GM21515 (cell line): ENCODE measurements at regions not wholly inside any gene's neighbourhood (a gene's known extent, or its start where the extent isn't known, plus 50 kb on each side); places are given as distances from the start of the nearest gene placed in this dataset.

Experiments used
- ATAC-seq: cut with Tn5 transposase; IDR thresholded peaks from one replicate; pipeline ENCODE4 v1.9.1; 2021; ENCODE audit not compliant: unreplicated experiment

DNA sequence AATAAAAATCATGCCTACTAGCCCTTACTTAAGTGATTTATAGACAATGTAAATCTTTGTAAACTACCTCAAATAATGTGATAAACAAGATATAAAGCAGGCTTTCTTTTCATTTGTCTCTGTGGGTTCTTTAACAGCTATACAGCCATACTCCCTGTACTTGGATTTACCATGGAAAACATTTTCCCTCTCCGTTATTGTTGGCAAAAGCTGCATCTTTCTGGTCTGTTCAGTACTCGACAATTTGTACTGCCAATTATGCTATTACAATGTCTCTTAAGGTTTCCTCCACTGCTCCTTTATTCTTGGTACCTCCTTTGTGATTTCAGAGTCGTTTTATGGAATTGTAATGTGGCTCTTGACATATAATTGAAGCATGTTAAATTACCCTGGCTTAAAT is 426.3 kb upstream of the PKDCC start:
- no peak for ATAC-seq

DNA sequence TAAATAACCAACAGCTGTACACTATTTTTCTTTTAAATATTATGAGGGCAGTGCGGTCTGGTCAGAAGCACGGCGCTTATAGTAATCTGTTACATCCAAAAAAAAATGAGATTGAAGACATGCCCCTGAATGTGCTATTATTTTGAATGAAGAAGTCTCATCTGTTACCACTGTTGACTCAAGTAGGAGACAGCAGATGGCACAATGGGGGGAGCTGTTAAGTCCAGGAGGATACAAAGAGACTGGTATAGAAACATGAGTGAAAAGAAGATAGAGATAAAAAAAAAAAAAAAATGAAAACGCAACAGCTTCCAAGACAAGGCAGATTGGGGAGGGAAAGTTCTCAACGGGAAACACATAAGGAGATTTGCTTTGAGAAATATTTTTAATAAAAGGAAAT is 425.5 kb upstream of the PKDCC start:
- ATAC-seq, result no peak

DNA sequence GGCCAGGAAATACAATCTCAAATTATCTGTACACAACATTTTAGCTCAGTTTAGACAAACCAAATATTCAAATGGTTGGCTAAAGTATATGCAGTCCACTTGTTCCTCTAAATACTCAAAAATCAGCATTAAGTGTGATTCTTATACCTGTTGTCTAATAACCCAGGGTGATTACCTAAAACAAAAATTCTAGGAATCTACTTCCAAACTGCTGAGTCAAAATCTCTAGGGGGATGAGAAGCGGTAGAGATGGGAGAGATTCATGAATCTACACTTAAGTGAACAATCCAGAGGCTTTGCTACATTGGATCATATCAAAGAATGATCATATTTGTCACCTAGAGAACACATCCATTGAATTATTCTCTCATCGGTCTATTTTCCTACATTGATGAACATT is 420.9 kb upstream of the PKDCC start:
- ATAC-seq, result no peak

DNA sequence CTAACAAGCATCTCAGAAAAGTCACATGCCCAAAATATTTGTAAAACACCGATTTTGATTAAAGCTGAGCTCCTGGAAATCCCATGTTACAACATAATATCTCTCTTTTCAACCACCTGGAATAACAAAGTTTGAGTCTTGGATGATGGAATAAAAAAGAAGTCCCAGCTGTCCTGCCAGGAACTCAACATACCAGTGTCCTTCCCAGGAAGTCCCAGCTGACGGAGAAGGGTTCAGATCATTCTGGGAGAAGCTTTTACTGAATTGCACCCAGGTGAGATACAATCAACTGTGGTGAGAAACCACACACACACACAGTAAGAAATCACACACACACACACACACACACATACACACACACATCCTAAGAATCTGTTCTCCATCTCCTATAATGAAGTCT is 413.1 kb upstream of the PKDCC start:
- ATAC-seq, result no peak

DNA sequence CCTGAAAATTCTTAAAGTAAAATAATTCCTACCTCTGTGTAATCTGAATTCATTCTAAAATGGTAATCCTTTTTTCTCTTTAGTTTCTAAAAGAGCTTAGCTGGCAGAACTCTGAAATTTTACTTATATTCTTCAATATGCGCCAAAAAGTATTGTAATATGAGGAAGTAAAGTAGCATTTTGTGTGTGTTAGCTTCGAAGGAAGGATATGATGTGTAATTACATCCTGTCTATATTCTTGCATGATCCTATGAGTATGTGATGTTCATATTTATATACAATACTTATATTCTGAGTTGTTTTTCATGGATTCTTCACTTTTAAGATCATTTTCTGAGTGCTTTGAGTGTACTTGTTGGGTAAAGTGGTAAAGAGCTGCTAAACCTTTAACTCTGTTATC is 402.9 kb upstream of the PKDCC start:
- no peak for ATAC-seq

DNA sequence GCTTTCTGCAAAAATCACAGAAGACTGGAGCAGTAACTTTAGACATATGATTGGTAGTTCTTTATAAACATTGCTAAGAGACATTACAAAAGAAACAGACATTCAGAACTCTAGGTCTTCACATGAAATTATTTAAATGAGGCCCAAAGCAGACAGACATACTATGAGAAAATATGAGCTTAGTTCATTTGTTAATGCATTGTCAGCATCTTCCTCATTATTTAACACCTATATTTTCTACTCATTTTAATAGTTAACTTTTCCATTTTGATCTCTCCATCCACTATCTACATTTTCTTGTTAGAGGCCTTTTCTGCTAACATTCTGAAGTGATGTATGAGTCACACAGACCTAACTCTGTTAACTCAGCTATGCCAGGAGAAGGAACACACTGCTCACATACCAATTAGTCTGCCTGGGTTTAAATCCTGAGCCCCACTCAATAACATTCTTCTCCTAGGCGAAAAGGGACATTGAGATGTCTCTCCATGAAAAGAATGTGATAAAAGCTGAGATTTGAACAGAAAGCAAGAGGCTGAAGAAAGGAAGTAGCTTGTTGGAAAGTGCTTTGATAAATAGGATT is 400.3 kb upstream of the PKDCC start:
- no peak for ATAC-seq

DNA sequence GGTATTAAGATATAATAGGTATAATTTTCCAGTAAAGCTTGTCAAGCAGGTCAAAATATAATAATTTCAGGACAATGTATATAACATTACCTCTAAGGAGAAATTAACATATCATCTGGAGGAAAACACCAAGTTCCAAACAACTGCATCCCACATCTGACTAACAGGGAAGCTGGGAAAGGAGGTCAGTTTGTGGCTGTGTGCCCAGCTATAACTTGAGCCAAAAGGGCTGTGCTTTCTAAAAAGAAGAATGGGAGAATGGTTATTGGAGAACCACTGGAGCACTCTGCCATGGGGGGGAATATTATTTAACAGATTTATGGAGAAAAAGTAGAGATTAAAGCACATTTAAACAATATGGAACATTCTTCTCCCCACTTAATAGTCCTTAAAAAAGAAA is 390.6 kb upstream of the PKDCC start:
- no peak for ATAC-seq

DNA sequence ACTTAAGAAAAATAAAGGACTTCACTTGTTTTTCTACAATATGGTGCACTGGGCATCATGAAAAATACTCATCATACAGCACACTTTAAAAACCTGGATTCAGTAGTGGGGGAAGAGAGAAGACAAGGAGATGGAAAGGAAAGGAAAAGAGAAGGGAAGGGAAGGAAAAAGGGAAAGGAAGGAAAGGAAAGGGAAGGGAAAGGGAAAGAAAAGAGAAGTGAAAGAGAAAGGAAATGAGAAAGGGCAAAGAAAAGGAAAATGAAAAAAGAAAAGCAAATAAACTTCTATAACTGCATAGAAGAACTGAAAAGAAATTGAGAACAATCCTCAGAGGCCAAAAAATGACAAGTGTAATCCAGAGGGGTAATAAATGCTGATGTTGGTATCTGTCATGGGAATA is 388.1 kb upstream of the PKDCC start:
- no peak for ATAC-seq

DNA sequence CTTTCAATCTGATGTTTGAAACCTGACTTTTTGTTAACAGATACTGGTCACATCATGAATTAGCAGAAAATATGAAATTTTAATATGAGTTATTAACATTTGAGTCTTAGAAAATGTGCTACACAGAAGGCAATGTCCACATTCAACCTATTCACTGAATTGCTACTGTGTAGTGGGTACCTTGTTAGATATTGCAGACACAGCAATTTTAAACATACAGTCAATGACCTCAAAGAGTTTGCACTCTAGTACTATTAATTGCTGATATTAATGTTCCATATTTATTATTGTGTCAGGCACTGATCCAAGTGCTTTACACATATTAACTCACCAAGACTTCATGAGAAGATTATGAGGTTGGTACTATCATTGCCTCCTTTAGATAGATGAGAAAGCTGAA is 385.4 kb upstream of the PKDCC start:
- ATAC-seq, result no peak

DNA sequence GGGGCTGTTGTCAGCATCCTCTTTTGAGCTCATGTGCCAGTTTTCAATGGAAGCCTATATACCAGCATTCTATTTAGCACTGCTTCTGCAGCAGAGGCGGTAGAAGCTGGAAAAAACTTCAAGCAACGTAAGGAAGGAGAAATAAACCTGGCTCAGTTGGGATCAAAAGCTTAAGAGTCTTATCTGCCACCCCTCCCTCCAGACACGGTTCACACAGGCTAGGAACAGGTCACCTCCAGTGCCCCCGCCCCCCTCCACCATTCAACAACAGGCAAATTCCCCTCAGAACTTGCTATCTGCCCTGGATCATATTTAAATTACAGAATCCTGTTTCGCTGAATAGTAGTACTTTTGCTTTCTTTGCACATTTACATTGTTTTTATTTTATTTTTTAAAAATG is 384.8 kb upstream of the PKDCC start:
- no peak for ATAC-seq

DNA sequence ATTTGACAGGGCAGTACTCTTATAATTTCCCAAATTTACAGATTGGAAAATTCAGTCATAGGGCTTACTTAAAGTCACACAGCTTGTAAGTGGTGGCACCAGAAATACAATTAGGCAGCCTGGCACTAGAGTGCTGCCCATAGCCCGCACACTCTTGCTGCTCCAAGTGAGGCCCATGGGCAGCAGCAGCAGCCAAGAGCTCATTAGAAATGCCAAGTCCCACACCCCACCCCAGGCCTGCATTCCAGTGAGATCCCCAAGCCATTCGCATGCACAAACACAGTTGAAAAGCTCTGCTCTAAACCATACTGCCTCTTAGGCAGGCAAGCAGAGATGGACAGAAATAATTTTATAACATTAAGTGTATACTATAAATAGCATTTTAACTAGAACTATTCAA is 379.3 kb upstream of the PKDCC start:
- ATAC-seq, result no peak

DNA sequence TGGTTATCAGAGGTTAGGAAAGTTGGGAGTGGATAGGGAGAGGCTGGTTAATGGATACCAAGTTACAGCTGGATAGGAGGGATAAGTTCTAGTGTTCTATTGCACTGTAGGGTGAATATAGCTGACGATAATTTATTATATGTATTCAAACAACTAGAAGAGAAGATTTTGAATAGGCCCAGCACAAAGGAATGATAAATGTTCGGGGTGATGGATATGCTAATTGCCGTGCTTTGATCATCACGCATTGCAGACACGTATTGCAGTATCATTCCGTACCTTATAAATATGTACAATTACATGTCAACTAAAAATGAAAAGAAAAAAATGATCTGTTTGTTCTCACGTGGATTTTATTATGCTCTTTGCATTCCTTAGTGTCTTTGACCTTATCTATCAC is 369.2 kb upstream of the PKDCC start:
- no peak for ATAC-seq

DNA sequence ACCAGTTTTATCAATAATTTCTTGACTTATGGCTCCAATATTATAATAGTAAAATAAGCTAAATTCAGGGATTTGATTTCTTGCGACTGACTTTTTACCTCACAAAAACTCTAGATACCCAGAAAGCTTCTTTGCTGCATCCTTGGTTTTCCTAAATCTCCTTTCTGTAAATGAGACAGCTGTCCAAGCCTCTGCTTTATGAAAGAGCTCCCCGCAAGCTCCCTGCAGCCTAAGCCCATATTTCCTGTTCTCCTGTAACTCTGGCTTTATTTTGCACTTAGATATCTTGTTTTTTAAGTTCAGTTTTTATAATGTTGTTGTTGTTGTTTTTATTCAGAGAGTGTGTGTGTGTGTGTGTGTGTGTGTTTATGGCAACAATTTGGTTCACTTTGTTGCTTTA is 361.7 kb upstream of the PKDCC start:
- ATAC-seq, result no peak

DNA sequence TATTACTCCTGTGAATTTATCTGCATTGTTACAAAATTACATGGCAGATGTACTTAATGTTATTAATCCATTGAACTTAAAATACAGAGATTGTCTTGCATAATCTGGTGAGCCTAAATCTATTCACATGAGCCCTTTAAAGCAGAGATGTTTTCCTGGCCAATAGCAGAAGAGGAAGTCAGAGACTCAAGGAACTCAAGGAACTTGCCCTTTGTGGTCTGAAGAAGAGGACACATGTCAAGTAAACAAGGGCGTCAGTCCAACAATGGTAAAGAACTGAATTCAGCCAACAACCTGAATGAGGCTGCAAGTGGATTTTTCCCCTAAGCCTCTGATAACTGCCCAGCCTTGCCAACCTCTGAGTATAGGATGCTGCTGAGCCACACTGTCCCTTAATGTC is 356.3 kb upstream of the PKDCC start:
- no peak for ATAC-seq

DNA sequence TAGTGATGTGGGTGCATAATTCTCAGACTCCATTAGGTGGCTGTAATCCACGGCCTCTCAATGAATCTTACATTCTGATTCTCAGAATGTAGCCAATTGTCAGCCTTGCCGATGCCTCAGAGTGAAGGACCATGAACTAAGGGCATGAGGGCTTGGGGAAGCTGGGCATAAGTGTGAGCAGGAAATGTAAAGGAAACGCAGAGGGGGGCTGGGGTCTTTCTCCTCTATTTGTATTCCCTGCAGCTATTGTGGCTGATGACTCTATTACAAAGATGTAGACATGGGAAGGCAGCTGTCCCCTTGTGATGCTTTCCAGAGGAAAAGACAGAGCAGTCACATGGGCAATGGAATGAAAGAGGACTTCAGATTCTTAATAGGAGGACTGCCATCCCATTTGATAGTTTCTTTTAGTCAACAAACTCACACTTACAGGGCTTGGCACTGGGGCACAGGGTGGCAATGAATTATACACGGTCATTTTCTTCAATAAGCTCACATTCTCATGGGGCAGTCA is 353.2 kb upstream of the PKDCC start:
- no peak for ATAC-seq

DNA sequence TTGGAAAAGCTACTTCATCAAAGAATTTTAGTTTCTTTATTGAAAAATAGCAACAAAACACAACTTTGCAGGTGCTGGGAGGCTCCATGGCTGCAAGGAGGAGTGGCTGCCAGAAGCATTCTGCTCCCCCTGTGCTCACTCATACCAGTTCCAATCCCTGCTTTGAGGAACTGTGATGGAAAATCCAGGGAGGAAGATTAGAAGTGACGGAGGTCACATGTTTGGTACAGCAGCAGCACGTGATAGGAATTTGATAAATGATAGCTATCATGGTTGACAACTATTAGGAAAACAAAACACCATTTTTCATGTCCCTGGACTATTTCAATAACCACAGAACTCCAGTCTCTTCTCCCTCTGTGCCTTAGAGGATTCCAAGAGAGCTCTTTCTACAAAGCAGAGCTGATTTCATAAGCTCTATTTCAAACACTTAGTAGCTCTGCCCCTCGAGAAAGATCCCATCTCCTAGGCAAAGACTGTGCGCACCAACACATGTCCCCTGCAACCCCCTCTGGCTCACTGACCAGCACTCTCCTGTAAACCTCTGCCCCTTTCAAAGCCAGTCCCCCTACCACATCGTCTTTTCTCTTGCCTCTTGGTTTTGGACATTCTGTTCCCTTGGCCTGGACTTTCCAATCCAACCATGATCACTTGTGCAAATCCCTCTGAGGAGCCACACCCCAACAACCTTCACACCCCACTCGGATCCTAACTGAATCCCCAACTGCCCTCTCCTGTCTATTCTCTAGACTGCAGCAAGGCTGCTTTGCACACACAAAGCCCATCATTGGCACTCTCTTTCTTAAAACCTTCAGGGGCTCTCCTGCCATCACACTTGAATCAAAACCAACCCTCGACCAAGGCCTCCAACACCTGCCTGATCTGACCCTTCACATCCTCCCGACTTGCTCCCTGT is 352.4 kb upstream of the PKDCC start:
- no peak for ATAC-seq

DNA sequence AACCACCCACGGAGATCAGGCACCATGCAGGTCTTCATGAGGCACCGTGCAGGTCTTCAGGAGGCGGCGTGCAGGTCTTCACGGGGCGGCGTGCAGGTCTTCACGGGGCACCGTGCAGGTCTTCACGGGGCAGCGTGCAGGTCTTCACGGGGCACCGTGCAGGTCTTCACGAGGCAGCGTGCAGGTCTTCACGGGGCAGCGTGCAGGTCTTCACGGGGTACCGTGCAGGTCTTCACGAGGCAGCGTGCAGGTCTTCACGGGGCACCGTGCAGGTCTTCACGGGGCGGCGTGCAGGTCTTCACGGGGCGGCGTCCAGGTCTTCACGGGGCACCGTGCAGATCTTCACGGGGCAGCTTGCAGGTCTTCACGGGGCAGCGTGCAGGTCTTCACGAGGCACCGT is 350.4 kb upstream of the PKDCC start:
- ATAC-seq, result no peak

DNA sequence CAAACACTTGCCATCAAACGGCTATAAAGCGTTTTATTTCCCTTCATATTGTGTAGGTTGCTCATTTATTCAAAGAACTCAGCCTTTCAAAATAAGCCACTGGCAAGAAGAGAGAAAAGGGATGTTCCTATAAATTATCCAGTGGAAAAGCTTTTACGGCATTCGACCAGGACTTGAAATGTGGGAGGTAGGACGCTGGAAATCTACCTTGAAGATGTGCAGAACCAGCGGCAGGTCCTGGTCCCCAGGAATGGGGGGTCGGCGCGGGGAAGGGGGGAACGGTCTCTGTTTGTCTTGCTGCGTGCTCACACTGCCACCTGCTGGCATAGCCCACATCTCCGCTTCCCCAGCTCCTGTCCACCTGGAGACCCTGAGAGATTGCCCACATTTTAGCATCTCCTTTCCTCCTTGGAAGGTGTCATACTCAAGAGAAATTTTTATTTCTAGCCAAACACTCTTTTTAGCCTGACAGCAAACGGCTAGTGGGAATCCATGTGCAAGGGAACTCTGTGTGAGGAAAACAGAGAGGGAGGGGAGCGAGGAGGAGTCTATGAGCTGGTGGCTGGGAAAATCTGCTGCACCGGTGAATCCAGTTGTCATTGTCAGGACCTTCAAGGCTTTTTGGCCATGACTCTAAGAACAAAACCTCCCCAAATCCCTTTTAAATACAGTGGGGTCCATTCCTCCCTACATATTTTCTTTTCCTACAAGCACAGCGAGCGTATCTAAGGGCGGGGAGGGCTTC is 349.0 kb upstream of the PKDCC start:
- ATAC-seq, result no peak

DNA sequence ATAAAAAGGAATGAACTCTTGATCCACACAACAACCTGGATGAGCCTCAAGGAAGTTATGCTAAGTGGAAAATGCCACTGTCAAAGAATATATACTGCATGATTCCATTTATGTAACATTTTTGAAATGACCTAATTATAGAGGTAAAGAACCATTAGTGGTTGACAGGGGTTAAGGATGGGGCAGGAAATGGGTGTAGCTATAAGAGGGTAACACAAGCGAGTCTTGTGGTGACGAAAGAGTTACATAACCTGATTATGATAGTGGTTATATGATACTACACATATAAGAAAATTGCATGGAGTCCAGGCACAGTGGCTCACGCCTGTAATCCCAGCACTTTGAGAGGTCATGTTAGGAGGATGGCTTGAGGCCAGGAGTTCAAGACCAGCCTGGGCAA is 346.6 kb upstream of the PKDCC start:
- ATAC-seq, result no peak

DNA sequence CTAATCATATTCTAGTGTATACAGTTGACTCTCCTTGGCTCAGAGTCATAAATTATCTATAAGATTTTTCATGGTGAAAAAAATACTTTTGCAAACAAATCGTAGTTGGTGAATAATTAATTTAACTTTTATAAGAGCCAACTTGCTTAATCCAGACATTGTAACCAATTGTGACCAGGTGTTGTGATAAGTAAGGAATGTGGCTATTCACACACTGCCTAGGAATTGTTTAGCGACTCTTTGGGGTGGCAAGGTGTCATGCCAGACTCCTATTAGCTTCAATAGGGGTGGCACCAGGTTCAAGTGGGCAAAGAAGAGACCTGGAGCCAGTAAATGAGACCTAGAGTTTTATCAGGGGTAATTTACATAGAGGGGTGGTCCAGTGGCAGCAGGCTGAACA is 344.7 kb upstream of the PKDCC start:
- ATAC-seq, result no peak

DNA sequence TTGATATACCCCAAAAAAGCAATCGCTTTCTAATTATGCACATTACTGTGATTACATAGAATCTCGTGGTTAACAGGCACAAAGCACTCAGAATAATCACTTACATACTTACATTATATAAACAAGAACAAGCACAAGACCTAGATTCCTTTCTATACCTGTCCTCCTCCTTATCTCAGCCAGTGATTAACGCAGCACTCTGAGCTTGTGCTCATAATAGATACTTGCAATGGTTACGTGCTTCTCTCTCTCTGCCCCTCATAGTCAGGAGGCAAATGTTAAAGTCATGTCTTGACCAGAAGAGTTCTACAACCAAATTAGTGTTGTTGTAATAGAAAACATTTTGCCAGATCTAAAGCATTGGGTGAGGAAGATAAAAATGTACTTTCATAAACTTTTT is 342.2 kb upstream of the PKDCC start:
- no peak for ATAC-seq

DNA sequence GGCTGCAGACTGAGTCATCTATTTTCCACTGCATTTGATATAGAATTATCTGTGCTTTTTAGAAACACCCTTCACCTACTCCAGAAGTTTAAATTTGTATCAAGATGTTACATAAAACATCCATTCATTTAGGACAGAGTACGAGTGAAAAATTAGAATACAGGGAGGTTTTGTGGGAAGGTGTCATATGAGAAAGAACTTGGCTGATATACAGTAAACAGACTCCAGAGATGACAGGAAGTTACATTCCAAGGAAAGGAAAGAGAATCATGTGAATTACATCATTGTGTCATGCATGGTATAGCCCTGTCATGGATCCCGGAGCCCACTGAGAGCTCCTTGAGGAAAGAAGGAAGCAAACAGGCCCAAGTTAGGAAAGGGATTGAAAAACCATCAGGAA is 341.5 kb upstream of the PKDCC start:
- ATAC-seq, result no peak
